ENCODE measurements at regions not wholly inside any gene's neighbourhood (a gene's known extent, or its start where the extent isn't known, plus 50 kb on each side); places are given as distances from the start of the nearest gene placed in this dataset.

- Histone ChIP-seq H3K4me2 (ENCODE audit: low read depth, low read length) (no peak overlapping the region), H3K18ac (ENCODE audit: low read depth, low read length) (no peak overlapping the region), H2BK20ac (ENCODE audit: low read depth, low read length) (no peak overlapping the region), H3K56ac (ENCODE audit: extremely low read depth, insufficient read depth, low read length) (no peak overlapping the region), H2AFZ (replicated peaks; ENCODE audit: low read length, poor library complexity) (no peak overlapping the region), H3K9ac (ENCODE audit: low read depth, low read length) (no peak overlapping the region), H2BK5ac (ENCODE audit: low read depth, low read length, poor library complexity, severe bottlenecking) (no peak overlapping the region), H3K4me1 (ENCODE audit: control insufficient read depth, insufficient read depth, low read length) (no peaks in the 10 kb centered on the region), H4K8ac (ENCODE audit: low read depth in 2 of 2, low read length in 2 of 2) (no peak overlapping the region), H4K5ac (ENCODE audit: low read depth, low read length) (no peak overlapping the region), H3K9me3 (ENCODE audit: control insufficient read depth, insufficient read depth, low read length) (peaks cover 10% of the 10 kb centered on the region), H2BK15ac (ENCODE audit: low read depth, low read length) (no peak overlapping the region), H4K20me1 (ENCODE audit: insufficient read depth, low read length) (no peaks in the 10 kb centered on the region), H3K36me3 (ENCODE audit: control insufficient read depth, insufficient read depth, low read length) (no peaks in the 10 kb centered on the region), H2AK9ac (replicated peaks; ENCODE audit: low read depth, low read length, poor library complexity) (no peak overlapping the region), H3K23ac (ENCODE audit: low read depth, low read length) (no peak overlapping the region), H3K27me3 (ENCODE audit: control insufficient read depth, insufficient read depth, low read length) (no peaks in the 10 kb centered on the region), H4K91ac (ENCODE audit: insufficient read depth, low read depth, low read length) (no peak overlapping the region), H3K27ac (ENCODE audit: insufficient read depth, low read length) (no peak overlapping the region), H3K14ac (replicated peaks; ENCODE audit: low read depth, low read length) (no peak overlapping the region), H2AK5ac (ENCODE audit: low read depth, low read length) (no peak overlapping the region), H3K4ac (ENCODE audit: low read depth, low read length) (no peak overlapping the region), H3K79me1 (ENCODE audit: low read depth in 1 of 2, low read length in 2 of 2) (no peaks in the 10 kb centered on the region), H2BK120ac (ENCODE audit: low read depth, low read length) (no peak overlapping the region), H3K9me1 (ENCODE audit: insufficient read depth, low read length) (no peaks in the 10 kb centered on the region), H3K4me3 (ENCODE audit: insufficient read depth, low read depth, low read length) (no peak overlapping the region)
- in situ Hi-C loops (cut with MboI; ENCODE audit: low sequenced_read_pairs) (no loop called here), dilution Hi-C loops (cut with HindIII; ENCODE audit: low sequenced_read_pairs, unreplicated experiment) (no loop called here), intact Hi-C loops (cut with micrococcal nuclease) (no loop called here)
- POLR2A ChIA-PET (ENCODE audit: unreplicated experiment): no interaction called here
- ATAC-seq (ENCODE audit: low read depth) (no peak), DNase-seq (no peak)
- TF ChIP-seq ELK1 (IDR thresholded peaks at IDR 0.05; ENCODE audit: borderline replicate concordance, low read depth, low read length): no peak
- no peak for TF ChIP-seq POLR2A (IDR thresholded peaks at IDR 0.05; ENCODE audit: low read depth, low read length)
- WGBS, 2 experiments (ENCODE audit: extremely low coverage in 2 of 2, insufficient read length in 1 of 2): no CpG with 5 or more reads among the region's 3 CpGs
- no TSS peak for BruUV-seq (replicated peaks)
- CTCF ChIA-PET: no interaction called here
These were observed 268.1 kb upstream of the SLITRK2 start for GRCh38 chrX:145549496-145549895.

Data from IMR-90 (cell line).